ENCODE measurements at regions not wholly inside any gene's neighbourhood (a gene's known extent, or its start where the extent isn't known, plus 50 kb on each side); places are given as distances from the start of the nearest gene placed in this dataset.
"Not testable (repeated sequence)": the region's sequence is repeated elsewhere in the genome, so short reads cannot be mapped to it uniquely, and the experiment has no call there.

DNA sequence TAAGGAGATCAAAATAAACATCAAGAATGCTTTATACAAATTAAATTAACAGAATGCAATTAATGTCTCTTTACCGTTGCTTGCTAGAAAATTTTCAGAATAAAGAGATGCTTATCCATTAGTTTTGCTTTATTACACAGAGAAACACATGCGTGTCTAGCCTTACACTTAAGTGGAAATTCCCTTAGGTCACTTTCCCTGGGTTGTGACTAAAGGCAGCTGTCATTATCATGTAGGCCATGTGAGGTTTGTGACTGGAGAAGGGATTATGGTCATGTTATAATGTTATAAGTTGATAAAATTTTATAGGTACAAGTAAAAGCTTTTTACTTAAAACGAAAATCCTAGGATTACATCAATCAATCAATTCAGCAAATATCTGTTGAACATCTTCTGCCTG, 121.0 kb downstream of the KCNRG start:
- Histone ChIP-seq H3K4me1 (ENCODE audit: control insufficient read depth in 2 of 2, insufficient read depth in 2 of 2, low read length in 1 of 2) (no peaks in the 10 kb centered on the region), H3K9me3 (ENCODE audit: control insufficient read depth in 2 of 2, insufficient read depth in 1 of 2, low read depth in 1 of 2, low read length in 1 of 2) (no peaks in the 10 kb centered on the region), H3K27ac (ENCODE audit: low read depth in 2 of 2, low read length in 1 of 2) (no peak overlapping the region), H3K4me3 (ENCODE audit: low read depth in 1 of 2, low read length in 2 of 2) (no peak overlapping the region), H3K27me3 (ENCODE audit: control insufficient read depth in 1 of 2, insufficient read depth in 2 of 2, low read length in 2 of 2) (peaks cover 0 to 7% of the 10 kb centered on the region in 2 donors), H3K36me3 (ENCODE audit: control insufficient read depth in 2 of 2, insufficient read depth in 2 of 2, low read length in 1 of 2) (no peaks in the 10 kb centered on the region)
- WGBS, 2 donors, result 91% methylated on average over 3 of the region's 3 CpGs

DNA sequence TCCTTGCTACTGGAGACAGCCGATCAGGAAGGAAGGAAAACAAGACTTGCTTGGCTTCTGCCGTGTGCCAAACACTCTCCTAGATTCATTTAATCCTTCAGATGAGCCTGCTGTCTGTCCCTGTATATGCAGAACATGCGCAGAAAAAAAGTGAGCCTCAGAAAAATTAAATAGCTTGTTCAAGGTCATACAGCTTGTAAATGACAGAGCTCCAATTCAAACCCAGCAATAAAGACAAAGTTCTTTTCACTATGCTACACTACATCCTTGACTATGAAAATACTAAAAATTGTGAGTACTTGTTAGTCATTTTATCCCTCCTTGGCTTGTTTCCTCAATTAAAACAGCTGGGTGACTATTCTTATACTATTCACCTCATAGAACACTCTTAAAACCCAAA, 121.4 kb downstream of the KCNRG start:
- Histone ChIP-seq H3K9me3 (ENCODE audit: control insufficient read depth in 2 of 2, insufficient read depth in 1 of 2, low read depth in 1 of 2, low read length in 1 of 2) (no peaks in the 10 kb centered on the region), H3K27me3 (ENCODE audit: control insufficient read depth in 1 of 2, insufficient read depth in 2 of 2, low read length in 2 of 2) (peaks cover 0 to 7% of the 10 kb centered on the region in 2 donors), H3K4me1 (ENCODE audit: control insufficient read depth in 2 of 2, insufficient read depth in 2 of 2, low read length in 1 of 2) (no peaks in the 10 kb centered on the region), H3K27ac (ENCODE audit: low read depth in 2 of 2, low read length in 1 of 2) (no peak overlapping the region), H3K4me3 (ENCODE audit: low read depth in 1 of 2, low read length in 2 of 2) (no peak overlapping the region), H3K36me3 (ENCODE audit: control insufficient read depth in 2 of 2, insufficient read depth in 2 of 2, low read length in 1 of 2) (no peaks in the 10 kb centered on the region)
- 86 to 88% methylated on average over 3 of the region's 3 CpGs for WGBS, 2 donors

DNA sequence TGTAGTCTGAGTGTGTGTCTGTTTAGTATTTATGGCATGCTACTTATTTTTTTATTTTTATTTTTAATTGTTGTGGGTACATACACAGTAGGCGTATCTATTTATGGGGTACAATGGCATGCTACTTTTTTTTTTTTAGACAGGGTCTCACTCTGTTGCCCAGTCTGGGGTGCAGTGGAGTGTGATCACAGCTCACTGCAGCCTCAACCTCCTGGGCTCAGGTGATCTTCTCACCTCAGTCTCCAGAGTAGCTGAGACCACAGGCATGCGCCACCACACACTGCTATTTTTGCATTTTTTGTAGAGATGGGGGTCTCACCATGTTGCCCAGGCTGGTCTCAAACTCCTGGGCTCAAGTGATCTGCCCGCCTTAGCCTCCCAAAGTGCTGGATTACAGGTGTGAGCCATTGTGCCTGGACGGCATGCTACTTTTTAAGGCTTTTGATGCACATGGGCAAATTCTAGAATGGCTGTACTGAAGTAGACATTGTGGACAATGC, 124.2 kb downstream of the KCNRG start:
- not testable (repeated sequence) for H3K9me3 ChIP-seq (ENCODE audit: control insufficient read depth in 2 of 2, insufficient read depth in 1 of 2, low read depth in 1 of 2, low read length in 1 of 2); H3K27ac ChIP-seq (ENCODE audit: low read depth in 2 of 2, low read length in 1 of 2); H3K36me3 ChIP-seq (ENCODE audit: control insufficient read depth in 2 of 2, insufficient read depth in 2 of 2, low read length in 1 of 2); H3K4me1 ChIP-seq (ENCODE audit: control insufficient read depth in 2 of 2, insufficient read depth in 2 of 2, low read length in 1 of 2); H3K27me3 ChIP-seq (ENCODE audit: control insufficient read depth in 1 of 2, insufficient read depth in 2 of 2, low read length in 2 of 2); H3K4me3 ChIP-seq (ENCODE audit: low read depth in 1 of 2, low read length in 2 of 2)
- 95% methylated on average over 4 of the region's 4 CpGs for WGBS, 2 donors

DNA sequence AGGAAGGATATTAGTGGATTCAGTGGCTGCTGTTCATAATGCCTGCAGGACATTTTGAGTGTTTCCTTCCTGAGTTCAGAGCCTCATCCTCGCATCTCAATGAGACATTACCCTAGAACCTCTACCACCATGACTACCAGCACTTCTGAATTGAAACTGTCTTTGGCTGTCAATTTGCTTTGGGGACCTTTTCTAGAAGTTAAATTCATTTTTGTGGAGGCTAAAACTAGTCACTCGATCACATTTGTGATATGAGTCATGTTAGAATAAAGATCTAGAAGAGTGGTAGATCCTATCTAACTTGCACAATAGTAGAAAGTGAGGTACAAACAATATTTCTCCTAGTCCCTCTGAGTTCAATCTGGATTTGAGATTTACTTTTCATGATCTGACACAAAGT, 124.9 kb downstream of the KCNRG start:
- H3K4me1 ChIP-seq (ENCODE audit: control insufficient read depth in 2 of 2, insufficient read depth in 2 of 2, low read length in 1 of 2), result no peaks in the 10 kb centered on the region
- H3K27me3 ChIP-seq (ENCODE audit: control insufficient read depth in 1 of 2, insufficient read depth in 2 of 2, low read length in 2 of 2), result no peaks in the 10 kb centered on the region
- H3K4me3 ChIP-seq (ENCODE audit: low read depth in 1 of 2, low read length in 2 of 2), result no peak overlapping the region
- 58 to 64% methylated on average over 2 of the region's 2 CpGs for WGBS, 2 donors
- no peak overlapping the region for H3K27ac ChIP-seq (ENCODE audit: low read depth in 2 of 2, low read length in 1 of 2)
- H3K9me3 ChIP-seq (ENCODE audit: control insufficient read depth in 2 of 2, insufficient read depth in 1 of 2, low read depth in 1 of 2, low read length in 1 of 2), result no peaks in the 10 kb centered on the region
- H3K36me3 ChIP-seq (ENCODE audit: control insufficient read depth in 2 of 2, insufficient read depth in 2 of 2, low read length in 1 of 2), result no peaks in the 10 kb centered on the region

DNA sequence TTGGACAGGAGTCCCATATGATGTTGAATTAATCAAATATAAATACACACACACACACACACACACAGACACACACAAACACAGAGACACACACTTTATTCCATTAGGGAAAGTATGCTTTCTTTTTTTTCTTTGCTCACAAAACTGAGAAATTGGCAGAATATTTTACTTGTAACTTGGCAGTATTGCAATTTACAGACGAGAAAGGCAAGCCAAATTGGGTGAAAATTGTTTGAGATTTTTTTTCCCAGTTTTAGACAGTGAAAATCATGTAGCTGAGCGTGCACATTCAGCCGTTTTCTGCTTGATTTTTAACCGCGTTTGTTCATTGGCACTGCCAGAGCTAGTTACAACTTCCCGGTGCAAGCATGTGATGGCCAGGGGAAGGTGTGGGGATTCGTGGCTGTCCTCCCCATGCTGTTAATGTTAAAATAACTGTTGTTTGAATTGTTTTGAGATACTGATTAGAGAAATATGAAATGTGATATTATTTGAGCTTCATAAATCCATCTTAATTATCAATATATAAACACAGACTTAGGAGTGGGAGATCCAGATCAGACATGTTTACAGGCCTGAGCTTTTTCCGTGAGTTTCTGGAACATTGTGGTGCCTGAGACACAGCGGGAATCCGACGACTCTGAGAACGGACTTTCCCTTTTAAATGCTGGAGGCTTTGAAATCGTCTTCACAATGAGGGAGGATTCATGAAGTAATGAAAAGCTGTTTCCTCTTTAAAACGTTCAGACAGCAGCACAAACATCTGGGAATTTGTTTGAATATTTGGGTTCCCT, 125.5 kb downstream of the KCNRG start:
- H3K27ac ChIP-seq (ENCODE audit: low read depth in 2 of 2, low read length in 1 of 2), result no peak overlapping the region
- H3K36me3 ChIP-seq (ENCODE audit: control insufficient read depth in 2 of 2, insufficient read depth in 2 of 2, low read length in 1 of 2), result no peaks in the 10 kb centered on the region
- no peaks in the 10 kb centered on the region for H3K9me3 ChIP-seq (ENCODE audit: control insufficient read depth in 2 of 2, insufficient read depth in 1 of 2, low read depth in 1 of 2, low read length in 1 of 2)
- H3K4me1 ChIP-seq (ENCODE audit: control insufficient read depth in 2 of 2, insufficient read depth in 2 of 2, low read length in 1 of 2), result no peaks in the 10 kb centered on the region
- no peak overlapping the region for H3K4me3 ChIP-seq (ENCODE audit: low read depth in 1 of 2, low read length in 2 of 2)
- H3K27me3 ChIP-seq (ENCODE audit: control insufficient read depth in 1 of 2, insufficient read depth in 2 of 2, low read length in 2 of 2), result no peaks in the 10 kb centered on the region
- 59 to 63% methylated on average over 14 of the region's 14 CpGs for WGBS, 2 donors

DNA sequence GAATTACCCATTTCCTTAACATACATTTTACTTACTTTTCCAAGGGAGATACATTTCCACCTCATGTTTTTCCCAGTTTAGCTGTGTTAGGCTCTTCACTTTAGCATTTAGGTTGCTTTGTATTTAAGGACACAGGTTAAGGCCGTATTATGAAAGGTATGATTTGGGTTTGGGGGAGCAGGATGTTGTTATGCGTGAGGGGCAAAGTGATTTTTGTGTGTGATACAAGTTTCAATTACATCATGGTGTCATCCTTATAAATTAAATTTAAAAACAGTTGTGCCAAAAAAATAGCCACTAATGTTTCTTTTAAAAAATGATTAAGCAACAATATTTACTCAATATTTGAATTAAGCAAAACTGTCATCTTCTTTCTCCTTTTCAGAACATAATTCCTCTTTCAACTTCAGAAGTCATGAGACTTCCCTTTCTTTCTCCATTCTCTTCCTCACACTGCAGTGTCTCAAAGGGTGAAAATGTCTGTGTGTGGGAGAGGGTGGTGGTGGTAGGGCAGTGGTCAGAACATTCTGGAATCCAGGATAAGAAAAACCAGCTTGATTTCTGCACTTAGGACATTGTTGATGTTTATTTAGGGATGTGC, 126.2 kb downstream of the KCNRG start:
- no peaks in the 10 kb centered on the region for H3K36me3 ChIP-seq (ENCODE audit: control insufficient read depth in 2 of 2, insufficient read depth in 2 of 2, low read length in 1 of 2)
- H3K4me1 ChIP-seq (ENCODE audit: control insufficient read depth in 2 of 2, insufficient read depth in 2 of 2, low read length in 1 of 2), result no peaks in the 10 kb centered on the region
- 88 to 94% methylated on average over 2 of the region's 2 CpGs for WGBS, 2 donors
- H3K4me3 ChIP-seq (ENCODE audit: low read depth in 1 of 2, low read length in 2 of 2), result no peak overlapping the region
- H3K27ac ChIP-seq (ENCODE audit: low read depth in 2 of 2, low read length in 1 of 2), result no peak overlapping the region
- H3K27me3 ChIP-seq (ENCODE audit: control insufficient read depth in 1 of 2, insufficient read depth in 2 of 2, low read length in 2 of 2), result no peaks in the 10 kb centered on the region
- H3K9me3 ChIP-seq (ENCODE audit: control insufficient read depth in 2 of 2, insufficient read depth in 1 of 2, low read depth in 1 of 2, low read length in 1 of 2), result no peaks in the 10 kb centered on the region

DNA sequence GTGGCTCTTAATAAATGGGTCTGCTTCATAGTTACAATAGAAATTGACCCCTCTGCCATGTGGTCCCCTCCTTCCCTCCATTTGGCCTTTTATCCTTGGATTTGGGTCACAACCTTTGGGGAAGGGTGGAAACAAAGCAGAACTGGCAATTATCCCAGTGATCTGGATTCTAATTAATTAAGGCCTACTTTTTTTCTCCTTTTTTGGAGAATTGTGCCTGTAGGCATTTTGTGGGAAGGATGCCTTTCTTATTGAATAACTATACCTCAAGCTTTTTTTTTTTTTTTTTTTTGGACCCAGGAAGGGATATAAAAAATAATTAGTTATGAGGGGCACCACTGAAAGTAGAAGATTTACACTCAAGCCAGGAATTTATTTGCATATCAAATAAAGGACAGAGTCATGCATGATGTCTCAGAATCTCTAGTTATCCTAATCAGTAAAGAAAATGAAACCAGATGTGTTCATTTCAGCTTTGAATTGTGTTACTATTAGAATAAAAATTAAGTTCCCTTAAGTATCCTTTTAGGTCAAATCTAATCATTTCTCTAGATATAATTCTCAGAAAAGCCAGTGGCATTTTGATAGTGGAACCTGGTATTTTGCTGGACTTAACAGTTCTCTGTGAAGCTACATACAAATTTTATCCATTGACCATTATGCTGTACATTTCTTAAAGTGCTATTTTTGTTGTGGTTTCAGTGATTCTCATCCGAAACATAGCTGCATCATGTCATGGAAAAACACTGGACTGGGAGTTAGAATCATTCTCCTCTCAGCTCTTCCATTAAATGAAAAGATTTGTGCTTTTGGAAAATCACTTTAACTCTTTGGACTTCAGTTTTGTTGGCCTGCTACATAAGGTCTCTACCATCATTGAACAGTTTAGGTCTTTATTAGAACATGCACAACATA, 129.3 kb downstream of the KCNRG start:
- WGBS, 2 donors, result 80 to 82% methylated on average over 1 of the region's 1 CpG
- Histone ChIP-seq H3K4me1 (ENCODE audit: control insufficient read depth in 2 of 2, insufficient read depth in 2 of 2, low read length in 1 of 2) (no peaks in the 10 kb centered on the region), H3K36me3 (ENCODE audit: control insufficient read depth in 2 of 2, insufficient read depth in 2 of 2, low read length in 1 of 2) (no peaks in the 10 kb centered on the region), H3K27me3 (ENCODE audit: control insufficient read depth in 1 of 2, insufficient read depth in 2 of 2, low read length in 2 of 2) (no peaks in the 10 kb centered on the region), H3K27ac (ENCODE audit: low read depth in 2 of 2, low read length in 1 of 2) (no peak overlapping the region), H3K9me3 (ENCODE audit: control insufficient read depth in 2 of 2, insufficient read depth in 1 of 2, low read depth in 1 of 2, low read length in 1 of 2) (no peaks in the 10 kb centered on the region), H3K4me3 (ENCODE audit: low read depth in 1 of 2, low read length in 2 of 2) (no peak overlapping the region)

DNA sequence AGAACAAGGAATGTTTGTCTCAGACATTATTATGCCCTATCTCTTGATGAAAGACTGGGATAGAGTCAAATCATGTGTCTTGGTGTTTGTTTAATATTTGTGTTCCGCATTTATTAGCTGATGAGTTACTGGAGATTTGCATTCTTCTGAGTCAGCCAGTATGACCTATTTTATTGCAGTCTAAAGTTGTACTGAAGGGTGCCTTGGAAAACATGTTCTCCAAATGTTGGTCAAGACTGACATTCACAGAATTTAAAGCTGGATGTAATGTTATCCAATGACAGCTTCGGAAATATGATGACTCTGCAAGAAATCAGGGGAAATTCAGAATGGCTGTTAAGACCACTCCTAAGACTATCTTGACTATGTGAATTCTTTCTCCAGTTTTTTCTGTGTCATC, 134.0 kb downstream of the KCNRG start:
- no peaks in the 10 kb centered on the region for H3K9me3 ChIP-seq (ENCODE audit: control insufficient read depth in 2 of 2, insufficient read depth in 1 of 2, low read depth in 1 of 2, low read length in 1 of 2)
- H3K27ac ChIP-seq (ENCODE audit: low read depth in 2 of 2, low read length in 1 of 2), result no peak overlapping the region
- 94% methylated on average over 2 of the region's 2 CpGs for WGBS, 2 donors
- H3K4me1 ChIP-seq (ENCODE audit: control insufficient read depth in 2 of 2, insufficient read depth in 2 of 2, low read length in 1 of 2), result no peaks in the 10 kb centered on the region
- no peaks in the 10 kb centered on the region for H3K36me3 ChIP-seq (ENCODE audit: control insufficient read depth in 2 of 2, insufficient read depth in 2 of 2, low read length in 1 of 2)
- H3K27me3 ChIP-seq (ENCODE audit: control insufficient read depth in 1 of 2, insufficient read depth in 2 of 2, low read length in 2 of 2), result no peaks in the 10 kb centered on the region
- H3K4me3 ChIP-seq (ENCODE audit: low read depth in 1 of 2, low read length in 2 of 2), result no peak overlapping the region

DNA sequence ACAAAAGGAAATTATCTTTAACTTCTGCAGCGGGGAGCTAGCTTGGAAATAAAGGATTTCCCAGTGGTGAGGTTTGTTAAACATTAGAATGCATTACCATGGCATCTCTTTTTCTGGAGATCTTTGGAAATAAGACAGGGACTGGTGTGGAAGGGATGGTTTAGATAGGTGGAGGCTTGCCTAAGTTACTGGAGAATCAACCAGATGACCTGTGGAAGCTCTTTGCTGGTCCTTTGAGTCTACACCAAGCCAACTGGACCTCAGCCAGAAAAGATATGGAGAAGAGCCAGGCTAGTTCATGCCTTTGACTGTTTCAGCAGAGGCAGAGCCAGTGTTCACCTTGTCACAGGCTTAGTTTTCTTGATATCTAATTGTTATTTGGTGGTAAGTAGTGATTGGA, 134.7 kb downstream of the KCNRG start:
- Histone ChIP-seq H3K36me3 (ENCODE audit: control insufficient read depth in 2 of 2, insufficient read depth in 2 of 2, low read length in 1 of 2) (no peaks in the 10 kb centered on the region), H3K27ac (ENCODE audit: low read depth in 2 of 2, low read length in 1 of 2) (no peak overlapping the region), H3K27me3 (ENCODE audit: control insufficient read depth in 1 of 2, insufficient read depth in 2 of 2, low read length in 2 of 2) (no peaks in the 10 kb centered on the region), H3K4me1 (ENCODE audit: control insufficient read depth in 2 of 2, insufficient read depth in 2 of 2, low read length in 1 of 2) (no peaks in the 10 kb centered on the region), H3K4me3 (ENCODE audit: low read depth in 1 of 2, low read length in 2 of 2) (no peak overlapping the region), H3K9me3 (ENCODE audit: control insufficient read depth in 2 of 2, insufficient read depth in 1 of 2, low read depth in 1 of 2, low read length in 1 of 2) (no peaks in the 10 kb centered on the region)
- WGBS, 2 donors, result 88 to 90% methylated on average over 1 of the region's 1 CpG
